CD8-positive, alpha-beta memory T cell (primary cell): ENCODE measurements at regions not wholly inside any gene's neighbourhood (a gene's known extent, or its start where the extent isn't known, plus 50 kb on each side); places are given as distances from the start of the nearest gene placed in this dataset.

ENCODE experiments used
- CTCF ChIA-PET: fragments of 350-600 bp; sonication (Branson Sonifier 250); formaldehyde crosslinking; loops from one replicate; lab custom pipeline; 2021; ENCODE audit warnings: antibody characterized with exemption; lab: Charles Lee
- POLR2A ChIA-PET: fragments of 350-600 bp; sonication (Branson Sonifier 250); formaldehyde crosslinking; loops from one replicate; lab custom pipeline; 2021; ENCODE audit warnings: antibody characterized with exemption; lab: Charles Lee
- DNase-seq, 5 donors: peaks; one replicate each; pipeline versions ENCODE4 v3.0.0 to v3.0.0-alpha.2; 2020 to 2022; ENCODE audit warnings: mixed read lengths in 1 of 5
- H3K27ac ChIP-seq: one replicate; pipeline ENCODE4 v1.7.0; 2013; ENCODE audit warnings: low read depth, mild to moderate bottlenecking, low read length, moderate library complexity
- H3K27me3 ChIP-seq: 2 replicates; pipeline ENCODE4 v1.7.0; 2013; ENCODE audit warnings: low read length, mild to moderate bottlenecking; ENCODE audit not compliant: insufficient read depth, poor library complexity, severe bottlenecking
- H3K36me3 ChIP-seq: 2 replicates; pipeline ENCODE4 v1.7.0; 2013; ENCODE audit warnings: mild to moderate bottlenecking, low read length, moderate library complexity; ENCODE audit not compliant: insufficient read depth
- H3K4me1 ChIP-seq: 2 replicates; pipeline ENCODE4 v1.7.0; 2013; ENCODE audit warnings: mild to moderate bottlenecking, low read length, moderate library complexity; ENCODE audit not compliant: insufficient read depth
- H3K4me3 ChIP-seq: 2 replicates; pipeline ENCODE4 v1.7.0; 2013; ENCODE audit warnings: mild to moderate bottlenecking, low read length
- H3K9me3 ChIP-seq: 2 replicates; pipeline ENCODE4 v1.7.0; 2013; ENCODE audit warnings: mild to moderate bottlenecking, low read length
- H3K27ac Mint-ChIP-seq, 8 donors: one replicate each; pipeline ENCODE4 v1.8.0; 2020 to 2021; ENCODE audit warnings: mixed read lengths in 8 of 8, mild to moderate bottlenecking in 6 of 8, inconsistent platforms in 3 of 8, moderate library complexity in 3 of 8
- H3K27me3 Mint-ChIP-seq, 2 donors: one replicate each; pipeline ENCODE4 v1.8.0; 2020 to 2021; ENCODE audit warnings: mixed read lengths in 2 of 2, mild to moderate bottlenecking in 1 of 2, moderate library complexity in 1 of 2
- H3K36me3 Mint-ChIP-seq, 3 donors: one replicate each; pipeline ENCODE4 v1.8.0; 2020 to 2021; ENCODE audit warnings: mixed read lengths in 3 of 3, inconsistent platforms in 1 of 3, mild to moderate bottlenecking in 1 of 3
- H3K4me1 Mint-ChIP-seq, 3 donors: one replicate each; pipeline ENCODE4 v1.8.0; 2020 to 2021; ENCODE audit warnings: mixed read lengths in 3 of 3, inconsistent platforms in 1 of 3, mild to moderate bottlenecking in 1 of 3
- H3K4me3 Mint-ChIP-seq, 7 donors: one replicate each; pipeline ENCODE4 v1.8.0; 2020 to 2021; ENCODE audit warnings: mixed read lengths in 7 of 7, mild to moderate bottlenecking in 6 of 7, moderate library complexity in 4 of 7, inconsistent platforms in 2 of 7
- H3K9me3 Mint-ChIP-seq, 5 donors: one replicate each; pipeline ENCODE4 v1.8.0; 2020 to 2022; ENCODE audit warnings: mixed read lengths in 5 of 5, mild to moderate bottlenecking in 3 of 5, moderate library complexity in 2 of 5, inconsistent platforms in 1 of 5

- Mint-ChIP-seq H3K9me3 (no peaks in the 10 kb centered on the region), H3K36me3 (no peaks in the 10 kb centered on the region), H3K27ac (no peak overlapping the region), H3K4me1 (no peaks in the 10 kb centered on the region), H3K4me3 (no peak overlapping the region), H3K27me3 (no peaks in the 10 kb centered on the region)
- Histone ChIP-seq H3K27ac (no peak overlapping the region), H3K9me3 (no peaks in the 10 kb centered on the region), H3K36me3 (no peaks in the 10 kb centered on the region), H3K4me3 (no peak overlapping the region), H3K4me1 (no peaks in the 10 kb centered on the region), H3K27me3 (no peaks in the 10 kb centered on the region)
- no peak for DNase-seq
- ChIA-PET POLR2A (no interaction called here), CTCF (no interaction called here)
Observed at GRCh38 chr7:113717739-113718138, 201.1 kb downstream of the PPP1R3A start.

- no peak overlapping the region for H3K27ac ChIP-seq
- DNase-seq = no peak
- H3K36me3 Mint-ChIP-seq = no peaks in the 10 kb centered on the region
- H3K4me3 ChIP-seq = no peak overlapping the region
- POLR2A ChIA-PET = no interaction called here
- no peaks in the 10 kb centered on the region for H3K4me1 Mint-ChIP-seq
- H3K27me3 Mint-ChIP-seq = no peaks in the 10 kb centered on the region
- H3K9me3 ChIP-seq = no peaks in the 10 kb centered on the region
- CTCF ChIA-PET = no interaction called here
- H3K4me1 ChIP-seq = no peaks in the 10 kb centered on the region
- H3K27ac Mint-ChIP-seq = no peak overlapping the region
- H3K36me3 ChIP-seq = no peaks in the 10 kb centered on the region
- H3K4me3 Mint-ChIP-seq = no peak overlapping the region
- H3K27me3 ChIP-seq = no peaks in the 10 kb centered on the region
- no peaks in the 10 kb centered on the region for H3K9me3 Mint-ChIP-seq
Observed at GRCh38 chr7:113715981-113716856, 202.6 kb downstream of the PPP1R3A start.

- Mint-ChIP-seq H3K27me3 (peaks cover 0 to 1% of the 10 kb centered on the region in 2 donors), H3K27ac (no peak overlapping the region), H3K36me3 (no peaks in the 10 kb centered on the region), H3K4me1 (no peaks in the 10 kb centered on the region), H3K9me3 (no peaks in the 10 kb centered on the region), H3K4me3 (no peak overlapping the region)
- ChIA-PET POLR2A (no interaction called here), CTCF (no interaction called here)
- Histone ChIP-seq H3K4me1 (no peaks in the 10 kb centered on the region), H3K27me3 (no peaks in the 10 kb centered on the region), H3K27ac (no peak overlapping the region), H3K9me3 (no peaks in the 10 kb centered on the region), H3K4me3 (no peak overlapping the region), H3K36me3 (no peaks in the 10 kb centered on the region)
- no peak for DNase-seq
Observed at GRCh38 chr7:113715262-113715661, 203.5 kb downstream of the PPP1R3A start.

- H3K4me1 Mint-ChIP-seq = no peaks in the 10 kb centered on the region
- peak in 4 of 5 donors; percentile 8 to 57 (median 32) for DNase-seq
- Histone ChIP-seq H3K4me3 (no peak overlapping the region), H3K9me3 (no peaks in the 10 kb centered on the region), H3K27ac (no peak overlapping the region), H3K27me3 (no peaks in the 10 kb centered on the region), H3K4me1 (no peaks in the 10 kb centered on the region), H3K36me3 (no peaks in the 10 kb centered on the region)
- H3K36me3 Mint-ChIP-seq = no peaks in the 10 kb centered on the region
- CTCF ChIA-PET = interaction anchor here (1.3 kb wide), 1 partner anchor 8 kb away, joined by 6 read pairs; no protein-coding TSS in a partner anchor
- peaks cover 0 to 4% of the 10 kb centered on the region in 2 donors for H3K27me3 Mint-ChIP-seq
- H3K27ac Mint-ChIP-seq = no peak overlapping the region
- POLR2A ChIA-PET = no interaction called here
- no peaks in the 10 kb centered on the region for H3K9me3 Mint-ChIP-seq
- H3K4me3 Mint-ChIP-seq = no peak overlapping the region
Observed at GRCh38 chr7:113710310-113711096, 208.3 kb downstream of the PPP1R3A start.

- Mint-ChIP-seq H3K36me3 (no peaks in the 10 kb centered on the region), H3K4me1 (no peaks in the 10 kb centered on the region), H3K27me3 (peaks cover 0 to 4% of the 10 kb centered on the region in 2 donors), H3K9me3 (no peaks in the 10 kb centered on the region), H3K4me3 (no peak overlapping the region), H3K27ac (no peak overlapping the region)
- CTCF ChIA-PET = no interaction called here
- H3K36me3 ChIP-seq = no peaks in the 10 kb centered on the region
- POLR2A ChIA-PET = no interaction called here
- no peaks in the 10 kb centered on the region for H3K9me3 ChIP-seq
- no peak for DNase-seq
- no peak overlapping the region for H3K27ac ChIP-seq
- no peaks in the 10 kb centered on the region for H3K4me1 ChIP-seq
- no peaks in the 10 kb centered on the region for H3K27me3 ChIP-seq
- no peak overlapping the region for H3K4me3 ChIP-seq
Observed at GRCh38 chr7:113705439-113705838, 213.4 kb downstream of the PPP1R3A start.

GRCh38 chr7:113698556-113699220 lies 220.1 kb downstream of the PPP1R3A start:
- H3K4me1 ChIP-seq = no peaks in the 10 kb centered on the region
- H3K9me3 ChIP-seq = no peaks in the 10 kb centered on the region
- DNase-seq = no peak
- no peaks in the 10 kb centered on the region for H3K27me3 ChIP-seq
- H3K27ac ChIP-seq = no peak overlapping the region
- H3K36me3 Mint-ChIP-seq = no peaks in the 10 kb centered on the region
- H3K27ac Mint-ChIP-seq = no peak overlapping the region
- no peaks in the 10 kb centered on the region for H3K36me3 ChIP-seq
- H3K9me3 Mint-ChIP-seq = no peaks in the 10 kb centered on the region
- no peak overlapping the region for H3K4me3 ChIP-seq
- H3K4me1 Mint-ChIP-seq = no peaks in the 10 kb centered on the region
- no peak overlapping the region for H3K4me3 Mint-ChIP-seq
- H3K27me3 Mint-ChIP-seq = no peaks in the 10 kb centered on the region
- ChIA-PET CTCF (no interaction called here), POLR2A (no interaction called here)

GRCh38 chr7:113694149-113694548 lies 224.7 kb downstream of the PPP1R3A start:
- no peak overlapping the region for H3K4me3 ChIP-seq
- Mint-ChIP-seq H3K36me3 (no peaks in the 10 kb centered on the region), H3K4me3 (no peak overlapping the region), H3K27ac (no peak overlapping the region), H3K27me3 (no peaks in the 10 kb centered on the region), H3K4me1 (no peaks in the 10 kb centered on the region), H3K9me3 (peaks cover 0 to 2% (median 0%) of the 10 kb centered on the region in 5 donors)
- H3K27me3 ChIP-seq = no peaks in the 10 kb centered on the region
- CTCF ChIA-PET = no interaction called here
- no peak overlapping the region for H3K27ac ChIP-seq
- POLR2A ChIA-PET = no interaction called here
- H3K36me3 ChIP-seq = no peaks in the 10 kb centered on the region
- H3K9me3 ChIP-seq = no peaks in the 10 kb centered on the region
- H3K4me1 ChIP-seq = no peaks in the 10 kb centered on the region
- no peak for DNase-seq

GRCh38 chr7:113684165-113684564 lies 234.6 kb downstream of the PPP1R3A start:
- H3K9me3 ChIP-seq = no peaks in the 10 kb centered on the region
- H3K27me3 ChIP-seq = no peaks in the 10 kb centered on the region
- POLR2A ChIA-PET = no interaction called here
- H3K4me3 ChIP-seq = no peak overlapping the region
- no peaks in the 10 kb centered on the region for H3K36me3 ChIP-seq
- Mint-ChIP-seq H3K27ac (no peak overlapping the region), H3K36me3 (no peaks in the 10 kb centered on the region), H3K27me3 (no peaks in the 10 kb centered on the region), H3K4me1 (no peaks in the 10 kb centered on the region), H3K9me3 (peaks cover 0 to 4% (median 2%) of the 10 kb centered on the region in 5 donors), H3K4me3 (no peak overlapping the region)
- no peaks in the 10 kb centered on the region for H3K4me1 ChIP-seq
- H3K27ac ChIP-seq = no peak overlapping the region
- DNase-seq = no peak
- CTCF ChIA-PET = no interaction called here
